Keratinocyte (primary cell): ENCODE measurements at regions not wholly inside any gene's neighbourhood (a gene's known extent, or its start where the extent isn't known, plus 50 kb on each side); places are given as distances from the start of the nearest gene placed in this dataset.

ENCODE experiments used
- DNase-seq: peaks from one replicate; pipeline ENCODE4 v3.0.0-alpha.2; 2011; ENCODE audit warnings: low read depth, missing footprints, low spot score
- FAIRE-seq: peaks from 2 replicates; lab custom pipeline; 2011; peaks lifted over from hg19 to GRCh38; lab: Jason Lieb, UNC
- H2AFZ ChIP-seq: 2 replicates; pipeline ENCODE4 v1.6.0; 2012; ENCODE audit warnings: low read length, control low read depth, inconsistent platforms; ENCODE audit not compliant: control insufficient read depth
- H3K27ac ChIP-seq: 2 replicates; pipeline ENCODE4 v1.5.1; 2011; ENCODE audit warnings: low read length; ENCODE audit not compliant: control insufficient read depth, insufficient read depth
- H3K27me3 ChIP-seq: 3 replicates; pipeline ENCODE4 v1.6.0; 2011; ENCODE audit warnings: low read length; ENCODE audit not compliant: control insufficient read depth, insufficient read depth; ENCODE audit errors: extremely low read depth
- H3K36me3 ChIP-seq, 2 experiments: 2 replicates in 1 of 2; 3 replicates in 1 of 2; pipeline ENCODE4 v1.5.1; 2011; ENCODE audit warnings: low read length in 2 of 2, mild to moderate bottlenecking in 1 of 2; ENCODE audit not compliant: control insufficient read depth in 2 of 2, insufficient read depth in 2 of 2; ENCODE audit errors: extremely low read depth in 1 of 2
- H3K4me1 ChIP-seq: 3 replicates; pipeline ENCODE4 v1.5.1; 2011; ENCODE audit warnings: low read length; ENCODE audit not compliant: control insufficient read depth, insufficient read depth; ENCODE audit errors: extremely low read depth
- H3K4me2 ChIP-seq: 3 replicates; pipeline ENCODE4 v1.6.0; 2011; ENCODE audit warnings: low read depth, low read length; ENCODE audit not compliant: control insufficient read depth, insufficient read depth; ENCODE audit errors: extremely low read depth
- H3K4me3 ChIP-seq, 3 experiments: fragments of 200-600 bp in 1 of 3; sonication (generic) in 1 of 3; 2 replicates in 2 of 3; 3 replicates in 1 of 3; pipeline ENCODE4 v1.5.1; 2011 to 2016; ENCODE audit warnings: low read length in 3 of 3, mild to moderate bottlenecking in 3 of 3, control low read depth in 2 of 3, inconsistent platforms in 1 of 3, low read depth in 1 of 3, mixed read lengths in 1 of 3, mixed run types in 1 of 3, moderate library complexity in 1 of 3; ENCODE audit not compliant: control insufficient read depth in 2 of 3, insufficient read depth in 2 of 3; ENCODE audit errors: extremely low read depth in 1 of 3
- H3K79me2 ChIP-seq: 2 replicates; pipeline ENCODE4 v1.6.0; 2012; ENCODE audit warnings: low read length; ENCODE audit not compliant: control insufficient read depth, insufficient read depth
- H3K9ac ChIP-seq: 3 replicates; pipeline ENCODE4 v1.6.0; 2011; ENCODE audit warnings: low read length; ENCODE audit not compliant: control insufficient read depth, insufficient read depth; ENCODE audit errors: extremely low read depth
- H3K9me1 ChIP-seq: 3 replicates; pipeline ENCODE4 v1.6.0; 2011; ENCODE audit warnings: low read length; ENCODE audit not compliant: control insufficient read depth, insufficient read depth; ENCODE audit errors: extremely low read depth
- H3K9me3 ChIP-seq: 2 replicates; pipeline ENCODE4 v1.5.1; 2012; ENCODE audit warnings: low read depth, low read length; ENCODE audit not compliant: control insufficient read depth
- H4K20me1 ChIP-seq: 3 replicates; pipeline ENCODE4 v1.6.0; 2011; ENCODE audit warnings: low read length; ENCODE audit not compliant: control insufficient read depth, insufficient read depth; ENCODE audit errors: extremely low read depth
- EZH2 ChIP-seq: IDR thresholded peaks from one replicate; pipeline ENCODE4 v1.6.1; 2012; ENCODE audit warnings: inconsistent platforms, mild to moderate bottlenecking, low read length, moderate library complexity
- dilution Hi-C: fragments of 300-500 bp; cut with MboI; formaldehyde crosslinking; loops from one replicate; pipeline ENCODE4 v1.7.0; 2020; ENCODE audit warnings: low sequenced_read_pairs; ENCODE audit not compliant: extremely low pct_ligation_motif_present
- TF ChIP-seq, protein P1 (sequence below), 3 experiments: IDR thresholded peaks in 1 of 3; conservative IDR thresholded peaks in 1 of 3; optimal IDR thresholded peaks in 1 of 3; 2 replicates in 2 of 3; 3 replicates in 1 of 3; pipeline versions ENCODE3 to v1.5.1; 2011; ENCODE audit warnings: low read length in 3 of 3, mild to moderate bottlenecking in 3 of 3, moderate library complexity in 2 of 3, control low read depth in 1 of 3, inconsistent platforms in 1 of 3; ENCODE audit not compliant: insufficient read depth in 2 of 3; ENCODE audit errors: extremely low read depth in 1 of 3

DNA sequence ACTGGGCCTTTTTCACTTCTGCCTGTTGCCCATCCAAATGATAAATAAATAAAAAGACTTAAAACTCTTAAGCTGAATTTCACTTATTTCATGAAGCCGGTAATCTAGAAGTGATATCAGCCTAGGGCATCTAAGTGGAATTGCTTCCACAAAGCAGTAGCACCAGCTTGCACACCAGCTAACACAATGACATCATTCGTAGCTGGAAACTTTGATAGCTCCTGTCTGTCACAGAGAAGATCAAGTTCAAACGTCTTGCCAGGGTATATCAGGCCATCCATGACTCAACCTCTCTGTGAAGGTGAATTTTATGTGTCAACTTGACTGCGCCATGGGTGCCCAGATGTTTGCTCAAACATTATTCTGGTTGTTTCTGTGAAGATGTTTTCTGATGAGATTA is 161.7 kb upstream of the MYT1L start:
- Histone ChIP-seq H3K9me3 (no peaks in the 10 kb centered on the region), H3K9me1 (no peaks in the 10 kb centered on the region), H2AFZ (no peak overlapping the region), H4K20me1 (no peaks in the 10 kb centered on the region), H3K79me2 (no peaks in the 10 kb centered on the region), H3K36me3 (no peaks in the 10 kb centered on the region), H3K4me1 (no peaks in the 10 kb centered on the region), H3K9ac (no peak overlapping the region), H3K4me3 (no peak overlapping the region), H3K27me3 (no peaks in the 10 kb centered on the region), H3K27ac (no peak overlapping the region), H3K4me2 (no peak overlapping the region)
- no peak for TF ChIP-seq EZH2
- TF ChIP-seq, protein P1, sequence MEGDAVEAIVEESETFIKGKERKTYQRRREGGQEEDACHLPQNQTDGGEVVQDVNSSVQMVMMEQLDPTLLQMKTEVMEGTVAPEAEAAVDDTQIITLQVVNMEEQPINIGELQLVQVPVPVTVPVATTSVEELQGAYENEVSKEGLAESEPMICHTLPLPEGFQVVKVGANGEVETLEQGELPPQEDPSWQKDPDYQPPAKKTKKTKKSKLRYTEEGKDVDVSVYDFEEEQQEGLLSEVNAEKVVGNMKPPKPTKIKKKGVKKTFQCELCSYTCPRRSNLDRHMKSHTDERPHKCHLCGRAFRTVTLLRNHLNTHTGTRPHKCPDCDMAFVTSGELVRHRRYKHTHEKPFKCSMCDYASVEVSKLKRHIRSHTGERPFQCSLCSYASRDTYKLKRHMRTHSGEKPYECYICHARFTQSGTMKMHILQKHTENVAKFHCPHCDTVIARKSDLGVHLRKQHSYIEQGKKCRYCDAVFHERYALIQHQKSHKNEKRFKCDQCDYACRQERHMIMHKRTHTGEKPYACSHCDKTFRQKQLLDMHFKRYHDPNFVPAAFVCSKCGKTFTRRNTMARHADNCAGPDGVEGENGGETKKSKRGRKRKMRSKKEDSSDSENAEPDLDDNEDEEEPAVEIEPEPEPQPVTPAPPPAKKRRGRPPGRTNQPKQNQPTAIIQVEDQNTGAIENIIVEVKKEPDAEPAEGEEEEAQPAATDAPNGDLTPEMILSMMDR (optimal IDR thresholded peaks at IDR 0.05 in 1 of 3, IDR thresholded peaks at IDR 0.05 in 1 of 3, conservative IDR thresholded peaks at IDR 0.05 in 1 of 3; ENCODE audit: extremely low read depth in 1 of 3, insufficient read depth in 2 of 3, low read length in 3 of 3): no peak
- dilution Hi-C loops: no loop called here
- DNase-seq: no peak
- no peak for FAIRE-seq

DNA sequence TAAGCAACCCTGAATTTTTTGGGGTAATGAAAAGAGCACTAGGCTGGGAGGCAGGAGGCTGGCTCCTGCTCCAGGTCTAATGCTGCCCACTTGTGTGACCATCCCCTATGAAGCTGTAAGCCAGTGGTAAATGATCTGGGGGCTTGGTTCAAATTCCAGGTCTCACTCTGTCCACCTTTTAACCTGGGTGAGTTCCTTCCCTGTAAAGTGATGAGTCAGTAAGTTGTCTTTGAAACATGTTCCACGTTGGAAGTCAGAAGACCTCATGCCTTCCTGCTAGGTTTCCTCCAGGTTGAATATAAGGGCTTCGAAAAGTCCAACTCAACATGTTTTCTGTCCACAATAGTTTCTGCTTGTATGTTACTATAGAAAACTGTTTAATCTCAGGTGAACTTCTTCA is 160.9 kb upstream of the MYT1L start:
- no peaks in the 10 kb centered on the region for H3K79me2 ChIP-seq
- no peak overlapping the region for H2AFZ ChIP-seq
- no peaks in the 10 kb centered on the region for H4K20me1 ChIP-seq
- no peak overlapping the region for H3K4me2 ChIP-seq
- dilution Hi-C loops: no loop called here
- FAIRE-seq (no peak), DNase-seq (no peak)
- no peaks in the 10 kb centered on the region for H3K9me3 ChIP-seq
- no peaks in the 10 kb centered on the region for H3K36me3 ChIP-seq
- no peak overlapping the region for H3K4me3 ChIP-seq
- H3K27ac ChIP-seq: no peak overlapping the region
- TF ChIP-seq, protein P1 (optimal IDR thresholded peaks at IDR 0.05 in 1 of 3, IDR thresholded peaks at IDR 0.05 in 1 of 3, conservative IDR thresholded peaks at IDR 0.05 in 1 of 3; ENCODE audit: extremely low read depth in 1 of 3, insufficient read depth in 2 of 3, low read length in 3 of 3): no peak
- TF ChIP-seq EZH2: no peak
- H3K9ac ChIP-seq: no peak overlapping the region
- no peaks in the 10 kb centered on the region for H3K27me3 ChIP-seq
- H3K4me1 ChIP-seq: no peaks in the 10 kb centered on the region
- no peaks in the 10 kb centered on the region for H3K9me1 ChIP-seq
